Ectodermal cell (in vitro differentiated cells): ENCODE measurements at regions not wholly inside any gene's neighbourhood (a gene's known extent, or its start where the extent isn't known, plus 50 kb on each side); places are given as distances from the start of the nearest gene placed in this dataset.

Experiments
- H3K27ac ChIP-seq: 2 replicates; pipeline ENCODE4 v1.7.0; 2013; ENCODE audit warnings: mild to moderate bottlenecking, low read depth, low read length; ENCODE audit not compliant: insufficient read depth, poor library complexity, severe bottlenecking
- H3K27me3 ChIP-seq: 2 replicates; pipeline ENCODE4 v1.7.0; 2013; ENCODE audit warnings: mild to moderate bottlenecking, low read length; ENCODE audit not compliant: insufficient read depth, control insufficient read depth, poor library complexity, severe bottlenecking
- H3K36me3 ChIP-seq: one replicate; pipeline ENCODE4 v1.7.0; 2013; ENCODE audit warnings: low read length; ENCODE audit not compliant: control insufficient read depth, insufficient read depth
- H3K4me1 ChIP-seq: one replicate; pipeline ENCODE4 v1.7.0; 2013; ENCODE audit warnings: low read length; ENCODE audit not compliant: control insufficient read depth, insufficient read depth
- H3K4me3 ChIP-seq: 2 replicates; pipeline ENCODE4 v1.7.0; 2013; ENCODE audit warnings: low read depth, low read length, control low read depth; ENCODE audit not compliant: insufficient read depth
- H3K9me3 ChIP-seq: 2 replicates; pipeline ENCODE4 v1.7.0; 2013; ENCODE audit warnings: mild to moderate bottlenecking, low read length, moderate library complexity; ENCODE audit not compliant: control insufficient read depth
- WGBS, 2 experiments: methylation state at CpG; one replicate each; pipeline ENCODE4 v1.1.7; 2013; ENCODE audit warnings: missing lambda C conversion rate in 2 of 2; 5-methylcytosine and 5-hydroxymethylcytosine counted together

DNA sequence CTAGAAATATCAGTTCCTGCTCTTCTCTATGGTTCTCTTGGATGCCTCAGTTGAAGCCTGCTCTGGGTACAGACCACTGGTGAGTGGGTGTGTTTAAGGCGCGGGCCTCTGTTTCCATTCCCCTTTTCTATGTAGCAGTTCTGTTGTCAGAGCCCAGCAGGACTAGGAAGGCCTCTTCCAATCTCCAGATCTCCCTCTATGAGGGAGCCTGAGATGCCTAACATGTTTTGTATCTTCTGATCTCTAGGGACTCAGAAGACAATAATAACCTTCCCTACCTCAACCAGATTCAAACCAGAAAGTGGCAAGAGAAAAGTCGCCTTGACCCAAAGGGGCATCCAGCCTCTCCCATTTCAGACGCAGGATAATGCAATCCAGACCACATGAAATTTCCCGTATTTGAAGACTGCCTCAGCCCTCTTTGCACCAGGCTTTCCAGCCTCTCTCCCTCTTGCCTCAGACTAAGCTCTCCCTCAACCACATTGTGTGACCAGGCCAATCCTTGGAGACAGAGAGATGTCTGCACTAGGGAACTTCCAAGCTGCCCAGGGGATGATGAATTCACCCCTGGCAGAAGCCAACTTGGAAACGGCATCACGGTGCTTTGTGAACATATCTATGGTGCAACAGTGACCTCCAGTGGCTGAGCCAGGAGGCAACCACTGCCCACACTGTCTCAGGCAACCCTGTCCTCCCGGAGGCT is 150.1 kb upstream of the UBASH3B start:
- no peaks in the 10 kb centered on the region for H3K36me3 ChIP-seq
- no peak overlapping the region for H3K27ac ChIP-seq
- WGBS, 2 experiments: 57 to 59% methylated on average over 7 to 8 of the region's 8 CpGs

DNA sequence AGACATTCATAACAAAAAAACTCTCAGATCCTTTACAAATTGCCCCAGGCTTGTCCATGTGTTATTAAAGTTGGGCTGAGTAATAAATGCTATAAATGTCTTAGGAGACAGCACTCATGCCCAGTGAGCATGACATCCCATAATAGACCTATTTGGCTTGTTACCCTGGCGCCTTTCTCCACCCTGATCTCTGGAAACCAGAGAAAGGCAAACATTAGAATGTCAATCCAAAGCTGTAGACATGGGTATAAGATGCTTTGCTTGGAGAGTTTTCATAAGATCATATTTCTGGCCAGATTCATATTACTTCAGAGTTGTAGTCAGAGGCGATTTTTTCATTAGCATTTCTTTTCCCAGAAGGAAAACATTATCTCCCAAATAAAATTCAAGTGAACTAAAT is 161.3 kb upstream of the UBASH3B start:
- H3K4me1 ChIP-seq: no peaks in the 10 kb centered on the region
- no peaks in the 10 kb centered on the region for H3K36me3 ChIP-seq
- H3K27me3 ChIP-seq: no peaks in the 10 kb centered on the region
- H3K4me3 ChIP-seq: no peak overlapping the region
- WGBS, 2 experiments: 90 to 94% methylated on average over 2 of the region's 2 CpGs
- no peak overlapping the region for H3K27ac ChIP-seq
- no peaks in the 10 kb centered on the region for H3K9me3 ChIP-seq

More for the DNA sequence above, 150.1 kb upstream of the UBASH3B start:
- Histone ChIP-seq H3K4me1 (peaks cover 3% of the 10 kb centered on the region), H3K27me3 (no peaks in the 10 kb centered on the region), H3K4me3 (no peak overlapping the region), H3K9me3 (no peaks in the 10 kb centered on the region)

DNA sequence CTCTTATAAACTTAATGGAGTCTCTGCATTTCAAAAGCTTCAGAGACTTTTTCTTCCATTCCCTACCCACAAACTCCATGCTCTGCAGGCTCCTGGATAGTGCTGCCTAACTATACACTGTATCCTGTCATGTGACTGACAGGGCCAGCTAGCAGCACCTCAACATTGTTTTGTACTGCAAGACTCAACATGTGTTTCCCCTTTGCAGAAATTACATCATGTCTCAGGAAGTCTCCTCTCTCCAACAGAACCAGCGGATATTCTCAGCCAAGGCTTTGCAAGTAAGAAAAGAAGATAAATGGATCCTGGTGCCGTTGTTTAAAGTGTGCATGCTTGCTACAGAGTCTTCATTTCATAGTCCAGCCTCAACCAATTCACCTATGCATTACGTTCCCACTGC is 164.0 kb upstream of the UBASH3B start:
- no peak overlapping the region for H3K4me3 ChIP-seq
- H3K27me3 ChIP-seq: no peaks in the 10 kb centered on the region
- H3K36me3 ChIP-seq: no peaks in the 10 kb centered on the region
- WGBS, 2 experiments: 93 to 100% methylated on average over 2 to 3 of the region's 3 CpGs
- H3K27ac ChIP-seq: no peak overlapping the region
- no peaks in the 10 kb centered on the region for H3K4me1 ChIP-seq
- H3K9me3 ChIP-seq: no peaks in the 10 kb centered on the region

DNA sequence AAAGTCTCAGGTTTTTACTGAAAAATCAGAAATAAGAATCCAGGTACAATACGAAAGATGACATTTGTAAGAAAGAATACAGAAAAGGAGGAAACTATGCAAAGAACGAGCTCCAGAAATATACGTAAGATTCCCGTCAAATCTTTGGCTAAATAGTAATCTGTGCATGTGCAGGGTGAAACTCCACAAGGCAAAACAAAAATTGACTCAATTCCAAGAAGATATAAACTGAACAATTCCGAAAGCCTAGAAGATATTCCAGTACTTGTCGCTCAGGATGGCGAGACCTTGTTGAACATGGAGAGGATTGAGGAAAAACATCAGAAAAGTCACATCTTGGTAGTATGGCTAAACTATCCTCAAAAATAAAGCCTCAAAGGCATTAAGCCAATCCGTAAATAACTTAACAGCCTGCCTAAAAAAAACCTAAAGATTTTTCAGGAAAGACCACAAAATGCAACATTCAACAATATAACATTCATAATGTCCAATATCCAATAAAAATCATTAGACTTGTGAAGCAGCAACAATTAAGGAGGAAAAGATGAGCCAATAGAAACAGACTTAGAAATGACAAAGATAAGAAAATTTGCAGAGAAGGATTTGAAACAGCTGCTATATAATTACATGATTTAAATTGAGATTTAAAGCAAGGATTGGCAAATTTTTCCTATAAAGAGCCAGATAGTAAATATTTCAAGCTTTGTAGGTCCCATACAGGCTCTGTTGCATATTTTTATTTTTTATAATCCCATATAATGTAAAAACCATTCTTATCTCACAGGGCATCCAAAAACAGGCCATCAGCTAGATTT is 166.4 kb upstream of the UBASH3B start:
- whole genome bisulfite sequencing, 2 experiments: 91 to 93% methylated on average over 8 of the region's 8 CpGs
- no peaks in the 10 kb centered on the region for H3K27me3 ChIP-seq
- H3K9me3 ChIP-seq: no peaks in the 10 kb centered on the region
- no peak overlapping the region for H3K27ac ChIP-seq
- no peak overlapping the region for H3K4me3 ChIP-seq
- no peaks in the 10 kb centered on the region for H3K36me3 ChIP-seq
- H3K4me1 ChIP-seq: no peaks in the 10 kb centered on the region

DNA sequence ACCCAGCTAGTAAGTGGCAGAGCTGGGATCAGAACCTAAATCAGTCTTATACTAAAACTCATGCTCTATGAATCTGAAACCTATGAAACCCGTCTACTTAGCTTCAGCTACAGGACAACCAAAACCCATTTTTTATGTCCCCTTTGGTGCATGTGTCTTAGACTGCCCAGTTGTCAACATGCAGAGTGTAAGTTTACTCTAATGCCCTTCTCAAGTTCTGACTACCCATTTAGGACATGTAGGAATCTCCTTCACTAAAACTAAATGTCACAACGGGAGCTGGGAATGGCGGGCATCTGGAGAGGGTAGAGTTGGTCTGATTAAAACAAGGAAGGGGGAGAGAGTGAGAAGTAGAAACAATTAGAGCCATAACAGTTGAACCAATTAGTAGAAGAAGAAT is 167.9 kb upstream of the UBASH3B start:
- H3K27me3 ChIP-seq: no peaks in the 10 kb centered on the region
- no peaks in the 10 kb centered on the region for H3K36me3 ChIP-seq
- H3K27ac ChIP-seq: no peak overlapping the region
- WGBS, 2 experiments: 85 to 96% methylated on average over 2 to 3 of the region's 3 CpGs
- H3K9me3 ChIP-seq: no peaks in the 10 kb centered on the region
- H3K4me1 ChIP-seq: no peaks in the 10 kb centered on the region
- H3K4me3 ChIP-seq: no peak overlapping the region

DNA sequence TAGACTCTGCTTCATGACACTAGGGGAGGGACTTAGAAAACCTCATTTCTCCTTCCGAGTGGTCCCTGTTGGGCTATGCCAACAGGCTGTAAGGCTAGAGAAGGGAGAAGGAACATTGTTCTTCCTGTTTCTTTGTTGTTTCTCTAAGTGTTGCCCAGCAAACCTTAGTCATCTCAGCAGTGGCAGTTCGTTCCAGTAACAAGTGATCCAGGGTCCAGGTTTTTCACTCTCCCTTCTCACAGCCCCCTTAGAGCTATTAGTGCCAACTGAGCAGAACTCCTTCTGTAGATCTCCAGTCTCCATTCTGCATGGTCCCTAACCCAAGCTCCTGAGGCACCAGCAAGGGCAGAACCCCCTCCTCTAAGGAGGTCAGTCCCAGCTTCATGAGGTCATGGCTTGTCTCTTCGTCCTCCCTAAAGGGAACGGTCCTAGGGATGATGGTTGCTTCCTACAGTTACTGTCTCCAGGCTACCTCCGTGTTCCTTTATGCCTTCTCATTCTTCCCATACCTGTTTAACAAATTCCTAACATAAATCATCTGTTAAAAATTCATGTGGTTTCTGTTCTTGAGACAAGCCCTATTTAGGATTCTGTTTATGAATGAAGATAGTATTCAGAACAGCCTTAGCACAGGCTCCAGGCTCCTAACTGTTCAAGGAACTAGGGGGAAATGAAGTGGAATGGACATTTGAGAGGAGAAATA is 168.6 kb upstream of the UBASH3B start:
- Histone ChIP-seq H3K4me3 (no peak overlapping the region), H3K4me1 (no peaks in the 10 kb centered on the region), H3K27me3 (no peaks in the 10 kb centered on the region), H3K36me3 (no peaks in the 10 kb centered on the region), H3K9me3 (no peaks in the 10 kb centered on the region), H3K27ac (no peak overlapping the region)
- 82 to 86% methylated on average over 5 of the region's 5 CpGs for WGBS, 2 experiments

DNA sequence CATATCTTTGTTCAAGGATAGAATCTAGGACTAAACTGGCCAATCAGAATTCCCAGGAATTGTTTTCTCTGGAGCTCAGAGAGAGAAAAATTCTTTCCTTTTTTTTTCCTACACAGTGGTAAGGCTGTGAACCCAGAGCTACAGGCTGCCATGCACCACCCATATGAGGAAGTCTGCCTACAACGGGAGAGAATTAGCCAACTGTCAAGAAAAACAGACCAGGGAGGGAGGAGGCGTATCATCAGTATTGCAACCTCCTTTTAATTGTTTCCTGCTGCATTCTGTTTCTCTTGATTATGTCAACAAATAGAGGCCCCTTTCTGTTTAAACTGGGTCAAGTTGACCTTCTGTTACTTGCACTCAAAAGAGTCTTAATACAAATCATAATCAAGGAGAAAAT is 176.5 kb upstream of the UBASH3B start:
- Histone ChIP-seq H3K36me3 (no peaks in the 10 kb centered on the region), H3K27ac (no peak overlapping the region), H3K4me3 (no peak overlapping the region), H3K4me1 (no peaks in the 10 kb centered on the region), H3K27me3 (no peaks in the 10 kb centered on the region), H3K9me3 (no peaks in the 10 kb centered on the region)
- WGBS, 2 experiments: 88 to 93% methylated on average over 2 of the region's 2 CpGs

DNA sequence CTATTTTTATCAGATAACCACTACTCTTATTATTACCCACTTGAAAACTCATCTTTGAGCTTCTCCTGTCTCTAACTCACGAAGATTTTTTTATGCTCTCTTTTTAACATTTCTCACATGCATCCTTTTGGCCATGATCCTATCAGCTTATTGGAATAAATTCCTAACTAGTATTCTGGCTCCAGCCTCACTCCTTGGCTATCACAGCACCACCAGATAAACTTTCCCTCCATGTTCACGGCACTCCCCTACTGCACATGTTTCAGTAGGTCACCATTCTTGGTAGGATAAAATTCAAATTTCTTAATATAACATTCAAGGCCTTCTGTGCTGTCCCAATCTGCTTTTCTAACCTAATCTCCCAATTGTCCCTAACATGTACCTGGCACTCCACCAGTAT is 186.6 kb upstream of the UBASH3B start:
- H3K4me3 ChIP-seq: no peak overlapping the region
- WGBS, 2 experiments: 86 to 92% methylated on average over 2 of the region's 2 CpGs
- H3K9me3 ChIP-seq: no peaks in the 10 kb centered on the region
- no peaks in the 10 kb centered on the region for H3K36me3 ChIP-seq
- no peak overlapping the region for H3K27ac ChIP-seq
- no peaks in the 10 kb centered on the region for H3K27me3 ChIP-seq
- H3K4me1 ChIP-seq: no peaks in the 10 kb centered on the region

DNA sequence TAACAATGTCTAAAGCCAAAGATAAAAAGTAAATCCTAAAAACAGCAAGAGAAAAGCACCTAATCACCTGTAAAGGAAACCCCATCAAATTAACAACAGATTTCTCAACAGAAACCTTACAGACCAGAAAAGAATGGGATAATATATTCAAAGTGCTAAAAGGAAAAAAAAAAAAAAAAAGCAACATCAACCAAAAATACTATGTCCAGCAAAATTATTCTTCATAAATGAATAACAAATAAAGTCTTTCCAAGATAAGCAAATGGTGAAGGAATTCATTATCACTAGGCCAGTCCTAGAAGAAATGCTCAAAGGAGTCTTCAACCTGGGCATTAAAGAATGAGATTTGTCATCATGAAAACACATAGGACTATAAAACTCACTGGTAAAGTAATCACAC is 192.0 kb upstream of the UBASH3B start:
- H3K27me3 ChIP-seq: no peaks in the 10 kb centered on the region
- no peak overlapping the region for H3K27ac ChIP-seq
- no peak overlapping the region for H3K4me3 ChIP-seq
- H3K9me3 ChIP-seq: no peaks in the 10 kb centered on the region
- H3K4me1 ChIP-seq: no peaks in the 10 kb centered on the region
- H3K36me3 ChIP-seq: no peaks in the 10 kb centered on the region

DNA sequence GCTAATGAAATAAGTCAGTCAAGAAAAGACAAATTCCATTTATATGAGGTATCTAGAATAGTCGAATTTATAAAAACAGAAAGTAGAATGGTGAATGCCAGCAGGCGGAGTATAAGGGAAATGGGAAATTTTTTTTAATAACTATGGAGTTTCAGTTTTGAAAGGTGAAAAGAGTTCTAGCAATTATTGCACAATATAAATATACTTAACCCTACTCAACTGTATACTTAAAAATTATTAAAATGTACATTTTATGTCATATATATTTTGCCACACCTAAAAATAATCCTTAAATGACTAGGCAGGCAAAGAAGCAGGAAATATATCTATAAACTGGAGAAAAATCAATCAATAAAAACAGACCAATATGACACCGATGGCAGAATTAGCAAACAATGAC is 196.5 kb upstream of the UBASH3B start:
- Histone ChIP-seq H3K27me3 (no peaks in the 10 kb centered on the region), H3K4me1 (no peaks in the 10 kb centered on the region), H3K27ac (no peak overlapping the region), H3K9me3 (no peaks in the 10 kb centered on the region), H3K36me3 (no peaks in the 10 kb centered on the region), H3K4me3 (no peak overlapping the region)
- WGBS, 2 experiments: 83 to 91% methylated on average over 2 to 3 of the region's 3 CpGs
